K562 (cell line): ENCODE measurements at regions not wholly inside any gene's neighbourhood (a gene's known extent, or its start where the extent isn't known, plus 50 kb on each side); places are given as distances from the start of the nearest gene placed in this dataset.

Experiments used
- ATAC-seq: fragments of 200-7000 bp; cut with Tn5 transposase; 3 replicates; pipeline ENCODE4 v1.9.1; 2020; ENCODE audit warnings: moderate library complexity
- BruUV-seq: library from RNA; stranded (reverse); fragments of 400-500 nt; replicated peaks from 2 replicates; lab custom pipeline; 2021; lab: Mats Ljungman, UMichigan
- CTCF ChIA-PET: fragments of 300-600 bp; formaldehyde crosslinking; extraction: SDS; loops from one replicate; lab custom pipeline; 2021; ENCODE audit warnings: low intra/inter-chr PET ratio; lab: Yijun Ruan, JAX
- POLR2A ChIA-PET: fragments of 300-600, 350-650 bp; sonication (Branson Sonifier 250); formaldehyde crosslinking; extraction: SDS; loops from one replicate; lab custom pipeline; 2021; ENCODE audit warnings: antibody characterized with exemption, inconsistent platforms; lab: Yijun Ruan, JAX
- DNase-seq, 4 experiments: peaks; one replicate each; pipeline versions ENCODE4 v3.0.0 to v3.0.0-alpha.2; 2011 to 2018; ENCODE audit warnings: low spot score in 3 of 4, mixed read lengths in 3 of 4; ENCODE audit errors: extremely low read depth in 1 of 4
- FAIRE-seq: peaks from 2 replicates; lab custom pipeline; 2011; peaks lifted over from hg19 to GRCh38; lab: Jason Lieb, UNC
- H2AFZ ChIP-seq: 2 replicates; pipeline ENCODE4 v1.6.0; 2011; ENCODE audit warnings: low read depth, low read length, control low read depth, inconsistent platforms
- H3K27ac ChIP-seq: fragments of 200-600 bp; 3 replicates; pipeline ENCODE4 v1.8.0; 2011; ENCODE audit warnings: low read depth, mild to moderate bottlenecking, control low read depth, inconsistent platforms, low read length, moderate library complexity, mixed read lengths; ENCODE audit errors: extremely low read depth
- H3K27me3 ChIP-seq, 2 experiments: fragments of 300-600 bp in 1 of 2; 2 replicates in 1 of 2; 3 replicates in 1 of 2; pipeline versions ENCODE4 v1.6.0 to v1.8.0; 2011; ENCODE audit warnings: inconsistent platforms in 2 of 2, low read length in 2 of 2, mild to moderate bottlenecking in 1 of 2, mixed read lengths in 1 of 2, moderate library complexity in 1 of 2; ENCODE audit not compliant: control insufficient read depth in 2 of 2, insufficient read depth in 2 of 2
- H3K36me3 ChIP-seq: fragments of 300-600 bp; 3 replicates; pipeline ENCODE4 v1.8.0; 2011; ENCODE audit warnings: mild to moderate bottlenecking, low read length, inconsistent platforms; ENCODE audit not compliant: control insufficient read depth, insufficient read depth
- H3K4me1 ChIP-seq, 2 experiments: fragments of 200-600 bp in 1 of 2; replicated peaks in 1 of 2; 2 replicates in 1 of 2; 3 replicates in 1 of 2; pipeline versions ENCODE4 v1.5.1 to v1.8.0; 2011; ENCODE audit warnings: inconsistent platforms in 2 of 2, low read length in 2 of 2, mild to moderate bottlenecking in 1 of 2, mixed read lengths in 1 of 2, moderate library complexity in 1 of 2; ENCODE audit not compliant: control insufficient read depth in 2 of 2, insufficient read depth in 2 of 2
- H3K4me2 ChIP-seq: 2 replicates; pipeline ENCODE4 v1.6.1; 2011; ENCODE audit warnings: low read length, control low read depth, inconsistent platforms, mixed read lengths; ENCODE audit not compliant: insufficient read depth
- H3K4me3 ChIP-seq: fragments of 200-600 bp; sonication (generic), shearing (Covaris generic); 2 replicates; pipeline ENCODE4 v1.5.1; 2016; ENCODE audit warnings: control low read depth, inconsistent platforms
- H3K79me2 ChIP-seq: fragments of 200-600 bp; 3 replicates; pipeline ENCODE4 v1.8.0; 2011; ENCODE audit warnings: low read length, inconsistent platforms; ENCODE audit not compliant: control insufficient read depth, insufficient read depth
- H3K9ac ChIP-seq, 2 experiments: 2 replicates each; pipeline versions ENCODE4 v1.6.0 to v1.6.1; 2011; ENCODE audit warnings: low read depth in 2 of 2, low read length in 2 of 2, control low read depth in 1 of 2, inconsistent platforms in 1 of 2, mild to moderate bottlenecking in 1 of 2, mixed read lengths in 1 of 2; ENCODE audit not compliant: insufficient read depth in 1 of 2
- H3K9me1 ChIP-seq: one replicate; pipeline ENCODE4 v1.6.0; 2011; ENCODE audit warnings: inconsistent platforms, mild to moderate bottlenecking, low read length, moderate library complexity; ENCODE audit not compliant: control insufficient read depth, insufficient read depth
- H3K9me3 ChIP-seq: replicated peaks from 2 replicates; pipeline ENCODE4 v1.5.1; 2011; ENCODE audit warnings: low read depth, low read length, inconsistent platforms; ENCODE audit not compliant: control insufficient read depth, insufficient read depth
- H4K20me1 ChIP-seq: replicated peaks from 2 replicates; pipeline ENCODE4 v1.6.1; 2011; ENCODE audit warnings: low read length, inconsistent platforms, mixed read lengths; ENCODE audit not compliant: control insufficient read depth, insufficient read depth
- ARID2 ChIP-seq: fragments of 450-650 bp; IDR thresholded peaks from 2 replicates; pipeline ENCODE4 v1.6.1; 2017; ENCODE audit warnings: antibody characterized with exemption, mild to moderate bottlenecking
- CBX3 ChIP-seq, 2 experiments: IDR thresholded peaks; 1 replicate in 1 of 2; 2 replicates in 1 of 2; pipeline ENCODE4 v1.6.1; 2012; ENCODE audit warnings: inconsistent platforms in 2 of 2, low read length in 2 of 2, borderline replicate concordance in 1 of 2, control low read depth in 1 of 2
- ESRRB ChIP-seq: fragments of 250-450 bp; sonication (Bioruptor Pico); IDR thresholded peaks from 2 replicates; pipeline ENCODE4 v1.5.0; 2020; ENCODE audit warnings: mild to moderate bottlenecking, moderate library complexity, borderline replicate concordance
- FOXP1 ChIP-seq: sonication (generic); formaldehyde crosslinking; IDR thresholded peaks from 2 replicates; pipeline ENCODE4 v1.8.0; 2022; ENCODE audit warnings: mild to moderate bottlenecking, missing genetic modification reagents
- HDAC6 ChIP-seq: IDR thresholded peaks from 2 replicates; pipeline ENCODE4 v1.6.1; 2012; ENCODE audit warnings: low read depth, mild to moderate bottlenecking, control low read depth, inconsistent platforms, low read length, moderate library complexity
- MYBL2 ChIP-seq, 2 experiments: fragments of 450-650 bp in 1 of 2; sonication (generic) in 1 of 2; formaldehyde crosslinking in 1 of 2; IDR thresholded peaks; 2 replicates each; pipeline versions ENCODE4 v1.6.1 to v1.8.1; 2017 to 2022; ENCODE audit warnings: borderline replicate concordance in 1 of 2, inconsistent platforms in 1 of 2, low read depth in 1 of 2, mild to moderate bottlenecking in 1 of 2, missing genetic modification reagents in 1 of 2, moderate library complexity in 1 of 2
- OTX1 ChIP-seq: fragments of 450-650 bp; formaldehyde crosslinking; IDR thresholded peaks from 2 replicates; pipeline ENCODE4 v1.4.0; 2022; ENCODE audit warnings: mild to moderate bottlenecking
- POLR2G ChIP-seq: fragments of 200-400 bp; formaldehyde crosslinking; IDR thresholded peaks from 2 replicates; pipeline ENCODE4 v1.6.1; 2017; ENCODE audit warnings: low read depth, mild to moderate bottlenecking, antibody characterized with exemption, low read length, moderate library complexity
- ZNF175 ChIP-seq: fragments of 200-800 bp; sonication (Bioruptor generic); IDR thresholded peaks from 2 replicates; pipeline ENCODE4 v1.6.1; 2016; ENCODE audit warnings: low read depth, mild to moderate bottlenecking, missing genetic modification characterization, missing compliant biosample characterization
- ZNF217 ChIP-seq: sonication (generic); formaldehyde crosslinking; IDR thresholded peaks from 2 replicates; pipeline ENCODE4 v1.8.0; 2022; ENCODE audit warnings: mild to moderate bottlenecking, missing genetic modification reagents
- ZNF57 ChIP-seq: fragments of 450-650 bp; formaldehyde crosslinking; IDR thresholded peaks from 2 replicates; pipeline ENCODE4 v1.4.0; 2020; ENCODE audit warnings: mild to moderate bottlenecking, moderate library complexity
- ZNF830 ChIP-seq: fragments of 250-450 bp; sonication (Bioruptor Pico); IDR thresholded peaks from 2 replicates; pipeline ENCODE4 v1.5.0; 2021; ENCODE audit warnings: mild to moderate bottlenecking
- WGBS: fragments of 100-300 bp; shearing (Covaris generic); methylation state at CpG from one replicate; pipeline ENCODE4 v1.1.6; 2016; ENCODE audit warnings: low coverage, mixed read lengths; ENCODE audit not compliant: insufficient coverage; ENCODE audit errors: missing lambda C conversion rate; 5-methylcytosine and 5-hydroxymethylcytosine counted together
- in situ Hi-C: fragments of 300-500 bp; cut with MboI; formaldehyde crosslinking; loops from 4 replicates; pipeline ENCODE4 v1.15.0; 2018; ENCODE audit warnings: inconsistent platforms, mixed read lengths
- intact Hi-C: fragments of 100-400 bp; cut with micrococcal nuclease; formaldehyde crosslinking; loops from 2 replicates; pipeline ENCODE4 v1.14.2; 2022
- TF ChIP-seq, protein P1 (sequence below): sonication (generic); formaldehyde crosslinking; IDR thresholded peaks from 2 replicates; pipeline ENCODE4 v1.8.1; 2022; ENCODE audit warnings: missing genetic modification reagents

DNA sequence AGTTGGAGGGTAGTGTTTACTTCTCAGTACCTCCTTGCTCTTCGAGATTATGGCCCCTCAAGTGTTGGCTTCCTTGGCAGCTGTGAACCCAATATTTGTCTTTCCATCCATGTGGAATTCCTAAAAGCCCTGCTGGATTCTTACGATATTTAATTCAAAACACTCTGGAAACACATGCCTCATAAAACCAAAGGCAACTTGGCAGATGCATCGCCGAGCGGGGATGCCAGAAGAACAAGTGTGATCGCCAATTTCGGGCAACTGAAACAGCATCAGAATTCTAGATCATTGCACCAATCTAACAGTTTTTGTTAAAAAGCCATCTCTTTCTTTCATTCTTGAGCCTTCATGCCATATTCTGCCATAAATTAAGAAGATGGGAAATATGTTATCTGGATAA is 934.4 kb downstream of the AACS start (continued):
- TF ChIP-seq, protein P1, sequence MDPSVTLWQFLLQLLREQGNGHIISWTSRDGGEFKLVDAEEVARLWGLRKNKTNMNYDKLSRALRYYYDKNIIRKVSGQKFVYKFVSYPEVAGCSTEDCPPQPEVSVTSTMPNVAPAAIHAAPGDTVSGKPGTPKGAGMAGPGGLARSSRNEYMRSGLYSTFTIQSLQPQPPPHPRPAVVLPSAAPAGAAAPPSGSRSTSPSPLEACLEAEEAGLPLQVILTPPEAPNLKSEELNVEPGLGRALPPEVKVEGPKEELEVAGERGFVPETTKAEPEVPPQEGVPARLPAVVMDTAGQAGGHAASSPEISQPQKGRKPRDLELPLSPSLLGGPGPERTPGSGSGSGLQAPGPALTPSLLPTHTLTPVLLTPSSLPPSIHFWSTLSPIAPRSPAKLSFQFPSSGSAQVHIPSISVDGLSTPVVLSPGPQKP (CRISPR knock-in tag), result no peak
- TF ChIP-seq HDAC6, result no peak
- TF ChIP-seq MYBL2 (IDR thresholded peaks at IDR 0.05; ENCODE audit: low read depth), result no peak
- no peak for TF ChIP-seq MYBL2 (CRISPR knock-in tag; IDR thresholded peaks at IDR 0.05; ENCODE audit: borderline replicate concordance)

DNA sequence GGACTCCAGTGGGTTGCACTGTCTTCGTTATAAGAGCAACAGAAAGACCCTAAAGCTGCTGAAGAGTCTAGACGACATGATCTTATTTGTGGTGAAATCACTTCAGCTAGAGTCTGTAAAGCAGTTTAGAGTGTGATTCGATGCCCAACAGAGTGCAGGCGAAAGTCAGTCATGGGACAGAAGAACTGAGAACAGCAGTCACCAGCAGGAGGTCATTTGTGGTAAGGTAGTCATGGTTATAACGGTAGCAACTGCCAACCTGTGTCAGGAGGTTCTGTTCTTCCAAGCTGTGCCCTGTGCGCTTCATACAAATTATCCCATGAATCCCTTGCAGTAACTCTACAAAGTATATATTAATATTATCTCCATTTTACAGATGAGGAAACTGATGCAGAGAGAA is 954.1 kb downstream of the AACS start:
- ChIA-PET POLR2A (no interaction called here), CTCF (no interaction called here)
- Histone ChIP-seq H3K4me3 (no peak overlapping the region), H3K9me3 (no peaks in the 10 kb centered on the region), H3K27ac (no peak overlapping the region), H3K4me2 (no peak overlapping the region), H3K36me3 (no peaks in the 10 kb centered on the region), H3K27me3 (no peaks in the 10 kb centered on the region), H3K9me1 (no peaks in the 10 kb centered on the region), H2AFZ (no peak overlapping the region), H4K20me1 (no peaks in the 10 kb centered on the region), H3K4me1 (no peaks in the 10 kb centered on the region), H3K9ac (no peak overlapping the region), H3K79me2 (no peaks in the 10 kb centered on the region)
- no TSS peak for BruUV-seq
- intact Hi-C loops, result no loop called here
- ATAC-seq (no peak), FAIRE-seq (no peak), DNase-seq (no peak)
- 0% methylated on average over 6 of the region's 6 CpGs for WGBS
- TF ChIP-seq POLR2G, result no peak
- no peak for TF ChIP-seq OTX1 (CRISPR knock-in tag)
- TF ChIP-seq ZNF57 (CRISPR knock-in tag), result no peak
- no peak for TF ChIP-seq CBX3 (IDR thresholded peaks at IDR 0.05; ENCODE audit: borderline replicate concordance in 1 of 2, low read length in 2 of 2)
- no peak for TF ChIP-seq ARID2
- no peak for TF ChIP-seq ZNF217 (CRISPR knock-in tag)
- no peak for TF ChIP-seq ESRRB (CRISPR knock-in tag)
- TF ChIP-seq ZNF175 (CRISPR knock-in tag), result no peak
- no peak for TF ChIP-seq ZNF830 (CRISPR knock-in tag)
- TF ChIP-seq FOXP1 (CRISPR knock-in tag), result no peak
- in situ Hi-C loops, result no loop called here
